Natural killer cell treated with Interleukin-12 subunit alpha and Interleukin-12 subunit beta and Interleukin-15 and Interleukin-18, amount 100 ng/mL, for 72 hours (primary cell): ENCODE measurements at regions not wholly inside any gene's neighbourhood (a gene's known extent, or its start where the extent isn't known, plus 50 kb on each side); places are given as distances from the start of the nearest gene placed in this dataset.

Experiments used
- ATAC-seq, 2 donors: fragments of 150-1000 bp; cut with Tn5 transposase in 1 of 2; sonication (Bioruptor Pico), chemical (Tn5 transposase) in 1 of 2; 2 replicates each; pipeline ENCODE4 v1.10.0; 2021
- DNase-seq: peaks from one replicate; pipeline ENCODE4 v3.0.0; 2022; ENCODE audit warnings: low spot score
- H3K27ac Mint-ChIP-seq, 2 donors: 1 replicate in 1 of 2; 2 replicates in 1 of 2; pipeline ENCODE4 v1.8.0; 2022; ENCODE audit warnings: mixed read lengths in 2 of 2, mild to moderate bottlenecking in 1 of 2, moderate library complexity in 1 of 2
- H3K27me3 Mint-ChIP-seq, 2 donors: 1 replicate in 1 of 2; 2 replicates in 1 of 2; pipeline ENCODE4 v1.8.0; 2022; ENCODE audit warnings: mixed read lengths in 2 of 2
- H3K36me3 Mint-ChIP-seq: one replicate; pipeline ENCODE4 v1.8.0; 2022; ENCODE audit warnings: mixed read lengths
- H3K4me1 Mint-ChIP-seq, 2 donors: 1 replicate in 1 of 2; 2 replicates in 1 of 2; pipeline ENCODE4 v1.8.0; 2022; ENCODE audit warnings: low read depth in 2 of 2, mixed read lengths in 2 of 2, mild to moderate bottlenecking in 1 of 2
- H3K4me3 Mint-ChIP-seq: one replicate; pipeline ENCODE4 v1.8.0; 2022; ENCODE audit warnings: mixed read lengths
- H3K9me3 Mint-ChIP-seq: 2 replicates; pipeline ENCODE4 v1.8.0; 2022; ENCODE audit warnings: mixed read lengths

DNA sequence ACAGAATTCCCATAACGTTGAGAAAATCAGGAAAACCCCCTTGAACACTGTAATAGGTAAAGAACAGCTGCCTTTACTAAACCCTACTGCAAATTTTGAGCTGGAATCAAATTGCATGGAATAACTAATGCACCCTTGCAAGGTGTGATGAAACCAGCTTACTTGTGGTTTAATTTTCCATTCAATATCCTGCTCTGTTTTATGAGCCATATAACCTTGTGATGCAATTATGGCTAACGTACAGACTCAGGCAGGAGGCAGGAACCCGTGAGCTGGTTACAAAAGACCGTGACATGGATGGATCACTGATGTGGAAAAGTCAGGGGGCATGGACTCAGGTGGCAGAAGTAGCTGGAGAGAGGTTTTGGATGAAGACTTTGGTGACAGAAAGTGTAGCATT lies 438.6 kb downstream of the COG6 start:
- ATAC-seq = no peak
- peaks cover 6 to 9% of the 10 kb centered on the region in 2 donors for H3K27me3 Mint-ChIP-seq

DNA sequence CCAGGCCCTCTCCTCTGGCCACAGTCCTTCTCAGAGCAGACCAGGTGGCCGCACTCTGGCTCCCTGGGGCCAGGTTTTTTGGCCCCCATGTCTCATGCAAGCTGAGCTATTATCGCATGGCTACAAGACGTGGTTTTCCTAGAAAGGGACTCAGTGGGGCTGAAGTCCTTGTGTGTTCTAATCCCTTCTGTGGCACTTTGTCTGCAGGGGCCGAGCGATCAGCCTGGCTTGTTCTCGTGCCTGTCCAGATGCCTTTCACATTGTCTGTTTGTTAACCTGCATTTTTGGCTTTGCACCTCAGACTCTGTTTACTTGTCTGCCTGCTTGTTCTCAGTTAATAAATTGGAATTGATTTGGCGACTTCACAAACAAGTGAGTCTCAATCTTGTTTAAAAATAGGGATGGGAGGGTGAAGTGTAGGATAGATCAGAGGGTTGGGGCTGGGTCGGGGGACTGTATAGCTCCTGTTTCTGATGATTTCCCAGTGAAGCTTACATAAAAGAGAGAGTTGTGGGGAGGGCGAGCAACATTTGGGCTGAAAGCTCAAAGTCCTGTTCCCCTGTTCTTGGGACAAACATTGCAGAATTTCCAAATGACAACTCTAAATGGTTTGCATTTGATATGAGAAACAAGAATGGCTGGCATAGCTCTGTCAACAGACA lies 440.4 kb downstream of the COG6 start:
- H3K4me1 Mint-ChIP-seq = no peaks in the 10 kb centered on the region
- no peak overlapping the region for H3K4me3 Mint-ChIP-seq

More for the DNA sequence above, 438.6 kb downstream of the COG6 start:
- H3K4me1 Mint-ChIP-seq = no peaks in the 10 kb centered on the region
- peaks cover 5% of the 10 kb centered on the region for H3K36me3 Mint-ChIP-seq
- H3K9me3 Mint-ChIP-seq = peaks cover 7% of the 10 kb centered on the region
- H3K27ac Mint-ChIP-seq = no peak overlapping the region
- no peak overlapping the region for H3K4me3 Mint-ChIP-seq
- no peak for DNase-seq

DNA sequence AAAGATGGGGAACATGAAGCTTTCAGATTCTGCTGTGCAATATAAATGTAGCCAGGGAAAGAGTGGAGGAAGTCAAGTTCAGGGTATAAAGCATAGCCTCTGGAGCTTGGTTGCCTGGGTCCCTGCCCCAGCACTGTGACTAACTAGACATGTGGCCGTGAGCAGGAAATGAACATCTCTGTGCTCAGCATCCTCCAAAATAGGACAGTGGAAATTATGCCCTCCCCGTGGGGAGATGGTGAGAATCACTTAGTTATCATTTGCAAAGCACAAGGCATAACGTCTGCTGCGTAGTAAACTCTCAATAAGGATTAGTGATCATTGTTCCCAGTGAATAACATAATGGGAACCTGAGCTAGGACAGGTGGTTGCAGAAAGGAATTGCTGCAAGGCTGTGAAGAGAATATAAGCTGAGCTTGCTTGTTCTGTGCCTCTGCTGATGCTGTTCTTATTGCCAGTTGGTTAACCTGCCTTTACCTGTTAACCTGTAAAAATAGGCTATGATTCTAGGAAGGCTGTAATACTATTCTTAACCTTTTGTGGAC lies 441.0 kb downstream of the COG6 start:
- Mint-ChIP-seq H3K9me3 (peaks cover 7% of the 10 kb centered on the region), H3K27ac (no peak overlapping the region), H3K4me1 (no peaks in the 10 kb centered on the region), H3K27me3 (peaks cover 6 to 13% of the 10 kb centered on the region in 2 donors), H3K36me3 (peaks cover 10% of the 10 kb centered on the region), H3K4me3 (no peak overlapping the region)
- no peak for DNase-seq
- peak in 1 of 2 donors; percentile 56 for ATAC-seq

More for the DNA sequence above, 440.4 kb downstream of the COG6 start:
- Mint-ChIP-seq H3K36me3 (peaks cover 10% of the 10 kb centered on the region), H3K27me3 (peaks cover 6 to 9% of the 10 kb centered on the region in 2 donors), H3K27ac (no peak overlapping the region), H3K9me3 (peaks cover 7% of the 10 kb centered on the region)
- ATAC-seq (no peak), DNase-seq (no peak)

DNA sequence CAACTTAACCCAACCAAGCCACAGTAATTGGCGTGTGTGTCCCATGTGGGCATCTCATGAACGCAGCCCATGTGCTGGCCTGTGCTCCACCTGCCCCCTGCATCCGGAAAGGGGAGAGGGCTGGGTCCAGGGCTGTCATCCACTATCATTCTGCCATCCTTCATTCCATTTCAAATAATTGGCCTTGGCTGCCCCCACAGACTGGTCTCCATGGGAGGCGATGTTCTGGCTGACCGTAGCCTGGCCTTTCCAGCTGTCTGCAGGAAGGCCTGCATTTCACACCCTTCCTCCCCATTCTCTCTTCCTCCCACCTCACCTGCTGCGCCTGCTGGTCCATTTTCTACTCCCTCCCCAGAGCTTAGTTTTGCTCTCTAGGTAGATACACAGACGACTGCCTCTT lies 442.8 kb downstream of the COG6 start:
- peaks cover 7% of the 10 kb centered on the region for H3K9me3 Mint-ChIP-seq
- ATAC-seq (no peak), DNase-seq (no peak)
- peaks cover 10% of the 10 kb centered on the region for H3K36me3 Mint-ChIP-seq
- H3K27ac Mint-ChIP-seq = no peak overlapping the region
- H3K4me1 Mint-ChIP-seq = no peaks in the 10 kb centered on the region
- peaks cover 6 to 13% of the 10 kb centered on the region in 2 donors for H3K27me3 Mint-ChIP-seq
- no peak overlapping the region for H3K4me3 Mint-ChIP-seq

DNA sequence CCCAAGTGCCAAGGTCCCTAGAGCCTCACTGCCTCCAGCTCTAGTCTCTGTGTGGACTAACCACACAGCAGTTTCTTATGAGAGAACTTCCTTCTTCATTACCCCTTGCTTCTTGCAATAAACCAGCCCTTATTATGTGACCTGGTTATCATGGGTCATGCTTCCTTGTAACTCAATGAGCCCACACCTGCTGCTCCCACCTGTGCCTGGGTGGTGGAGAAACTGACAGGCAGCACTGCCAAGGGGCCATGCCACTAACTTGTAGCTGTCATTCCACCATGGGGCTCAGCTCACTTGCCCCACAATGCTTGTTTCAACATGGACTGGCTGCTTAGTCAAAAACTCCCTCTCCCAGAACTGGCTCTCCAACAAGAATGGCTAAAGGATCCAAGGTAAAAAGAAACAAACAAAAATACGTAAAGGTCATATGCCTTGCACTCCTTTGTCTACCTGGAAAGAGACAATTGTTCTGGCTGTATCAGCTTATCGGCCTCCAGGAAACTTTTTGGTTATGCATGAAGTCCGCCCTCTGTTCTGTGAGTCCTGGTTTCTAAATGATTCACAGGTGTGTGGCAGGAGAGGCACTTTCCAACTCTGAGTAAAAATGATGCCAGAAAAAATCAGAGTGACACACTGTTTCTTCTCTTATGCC lies 446.4 kb downstream of the COG6 start:
- ATAC-seq = peak in 1 of 2 donors; percentile 63
- Mint-ChIP-seq H3K4me1 (no peaks in the 10 kb centered on the region), H3K9me3 (peaks cover 7% of the 10 kb centered on the region), H3K27me3 (peaks cover 6 to 21% of the 10 kb centered on the region in 2 donors), H3K4me3 (no peak overlapping the region), H3K27ac (no peak overlapping the region), H3K36me3 (peaks cover 10% of the 10 kb centered on the region)
- no peak for DNase-seq

DNA sequence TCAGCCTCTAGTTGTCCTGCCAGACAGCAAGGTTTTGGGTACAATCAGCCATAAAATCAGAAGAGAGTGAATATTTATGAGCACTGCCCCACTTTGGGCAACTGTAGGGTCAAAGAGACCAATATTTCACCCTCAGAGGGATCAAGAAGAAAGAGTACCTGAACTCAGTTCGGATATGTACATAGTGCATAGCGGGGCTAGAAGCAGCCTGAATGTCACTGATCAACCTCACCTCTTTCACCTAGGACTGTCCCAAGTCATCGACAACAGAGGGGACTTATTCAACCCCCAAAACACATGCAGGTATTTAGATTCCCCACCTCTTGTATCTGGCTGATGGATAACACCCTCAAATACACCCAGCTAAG lies 446.9 kb downstream of the COG6 start:
- no peaks in the 10 kb centered on the region for H3K4me1 Mint-ChIP-seq
- peak in 1 of 2 donors; percentile 20 for ATAC-seq

DNA sequence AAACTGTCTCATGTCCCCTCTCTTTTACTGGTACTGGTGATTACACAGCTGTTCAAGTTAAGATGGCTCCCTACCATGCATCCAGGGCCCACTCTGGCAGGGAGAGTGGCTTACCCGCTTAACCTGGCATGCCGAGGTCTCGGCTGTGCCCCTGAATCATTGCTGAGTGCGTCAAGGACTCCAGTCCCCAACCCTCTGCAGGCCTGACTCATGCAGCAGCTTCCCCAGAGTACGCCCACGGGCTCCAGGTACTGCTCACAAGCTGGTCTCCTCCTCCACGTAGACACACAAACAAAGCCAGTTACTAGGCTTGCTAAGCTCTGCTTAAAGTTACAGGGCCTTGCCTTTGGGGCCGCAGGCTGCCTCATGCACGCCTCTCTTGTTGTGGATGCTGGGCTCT lies 447.4 kb downstream of the COG6 start:
- peak; percentile 48 to 52 for ATAC-seq
- no peak overlapping the region for H3K4me3 Mint-ChIP-seq
- peaks cover 6% of the 10 kb centered on the region for H3K36me3 Mint-ChIP-seq
- H3K4me1 Mint-ChIP-seq = no peaks in the 10 kb centered on the region
- H3K9me3 Mint-ChIP-seq = peaks cover 7% of the 10 kb centered on the region
- H3K27me3 Mint-ChIP-seq = peaks cover under 1 to 17% of the 10 kb centered on the region in 2 donors
- DNase-seq = no peak
- H3K27ac Mint-ChIP-seq = peak overlapping the region in 1 of 2 donors; percentile 32

More for the DNA sequence above, 446.9 kb downstream of the COG6 start:
- Mint-ChIP-seq H3K27ac (peak overlapping the region in 1 of 2 donors; percentile 32), H3K4me3 (no peak overlapping the region), H3K36me3 (peaks cover 10% of the 10 kb centered on the region), H3K9me3 (peaks cover 7% of the 10 kb centered on the region), H3K27me3 (peaks cover 5 to 21% of the 10 kb centered on the region in 2 donors)
- no peak for DNase-seq

DNA sequence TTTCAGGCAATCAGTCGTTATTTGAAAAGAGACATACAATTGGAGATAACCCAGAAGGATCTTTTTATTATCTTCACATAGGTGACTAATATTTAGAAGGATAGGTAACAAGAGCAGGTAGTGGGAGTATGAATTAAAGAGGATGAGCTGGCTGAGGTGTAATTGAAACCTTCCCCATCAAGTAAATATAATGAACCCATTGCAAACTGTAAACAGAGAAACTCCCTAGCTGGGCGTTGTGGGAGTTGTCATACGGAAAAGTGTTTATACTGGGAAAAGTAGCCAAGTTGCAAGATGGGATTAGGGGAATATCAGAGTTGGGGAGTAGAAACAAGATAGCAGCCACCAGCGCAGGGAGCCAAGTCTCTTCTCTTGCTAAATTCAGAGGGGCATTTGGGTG lies 448.4 kb downstream of the COG6 start:
- H3K27me3 Mint-ChIP-seq = peaks cover 0 to 15% of the 10 kb centered on the region in 2 donors
- peaks cover 2% of the 10 kb centered on the region for H3K9me3 Mint-ChIP-seq
- DNase-seq (no peak), ATAC-seq (no peak)
- peaks cover 6% of the 10 kb centered on the region for H3K36me3 Mint-ChIP-seq
- H3K4me1 Mint-ChIP-seq = no peaks in the 10 kb centered on the region
- H3K27ac Mint-ChIP-seq = no peak overlapping the region
- H3K4me3 Mint-ChIP-seq = no peak overlapping the region

DNA sequence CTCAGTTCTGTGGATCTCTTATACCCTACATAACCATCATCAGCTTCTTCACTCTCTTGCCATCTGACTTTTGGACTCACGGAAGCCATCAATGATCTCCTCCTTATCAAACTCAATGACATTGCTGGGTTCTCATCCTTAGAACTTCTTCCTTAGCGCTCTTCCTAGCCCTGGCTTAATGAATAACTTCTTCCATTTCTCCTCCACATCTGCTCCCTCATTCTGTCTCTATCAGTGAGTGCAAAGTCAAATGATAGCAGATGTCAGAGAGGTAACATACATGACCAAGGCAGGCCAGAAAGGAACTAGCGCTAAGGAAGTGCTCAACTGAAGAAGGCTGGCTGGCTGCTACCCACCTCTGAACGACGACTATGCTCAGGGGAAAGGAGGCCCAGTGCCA lies 449.8 kb downstream of the COG6 start:
- H3K4me1 Mint-ChIP-seq = peaks cover 0 to 7% of the 10 kb centered on the region in 2 donors
- peaks cover 3% of the 10 kb centered on the region for H3K36me3 Mint-ChIP-seq
- H3K27me3 Mint-ChIP-seq = peaks cover 0 to 17% of the 10 kb centered on the region in 2 donors
- DNase-seq = no peak
- H3K4me3 Mint-ChIP-seq = no peak overlapping the region
- no peaks in the 10 kb centered on the region for H3K9me3 Mint-ChIP-seq
- no peak for ATAC-seq
- no peak overlapping the region for H3K27ac Mint-ChIP-seq

DNA sequence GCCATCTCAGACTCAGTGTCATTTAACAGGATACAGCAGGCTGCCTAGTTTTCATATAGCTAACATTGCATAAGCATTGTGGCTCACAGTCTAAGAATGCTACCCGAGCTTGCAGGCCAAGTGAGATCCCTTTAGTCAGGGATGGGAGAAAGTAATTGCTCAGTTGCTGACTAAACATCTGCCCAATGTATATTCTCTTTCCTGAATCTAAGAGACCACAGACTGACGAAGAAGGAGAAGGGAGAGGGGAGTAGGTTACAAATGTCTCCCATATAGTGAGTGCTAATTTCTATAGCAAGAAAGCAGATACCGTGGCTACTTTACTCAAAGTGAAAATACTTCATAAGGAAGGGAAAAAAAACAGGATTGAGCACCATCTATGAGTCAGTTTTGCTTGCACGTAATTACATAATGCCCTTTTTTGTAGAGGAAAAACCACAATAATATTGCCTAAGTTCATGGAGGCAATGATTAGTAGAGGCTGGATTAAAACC lies 453.9 kb downstream of the COG6 start:
- Mint-ChIP-seq H3K4me1 (peaks cover 0 to 7% of the 10 kb centered on the region in 2 donors), H3K4me3 (no peak overlapping the region), H3K27me3 (peaks cover 0 to 9% of the 10 kb centered on the region in 2 donors), H3K27ac (no peak overlapping the region), H3K9me3 (no peaks in the 10 kb centered on the region), H3K36me3 (no peaks in the 10 kb centered on the region)
- DNase-seq = no peak
- ATAC-seq = peak; percentile 66 to 69

DNA sequence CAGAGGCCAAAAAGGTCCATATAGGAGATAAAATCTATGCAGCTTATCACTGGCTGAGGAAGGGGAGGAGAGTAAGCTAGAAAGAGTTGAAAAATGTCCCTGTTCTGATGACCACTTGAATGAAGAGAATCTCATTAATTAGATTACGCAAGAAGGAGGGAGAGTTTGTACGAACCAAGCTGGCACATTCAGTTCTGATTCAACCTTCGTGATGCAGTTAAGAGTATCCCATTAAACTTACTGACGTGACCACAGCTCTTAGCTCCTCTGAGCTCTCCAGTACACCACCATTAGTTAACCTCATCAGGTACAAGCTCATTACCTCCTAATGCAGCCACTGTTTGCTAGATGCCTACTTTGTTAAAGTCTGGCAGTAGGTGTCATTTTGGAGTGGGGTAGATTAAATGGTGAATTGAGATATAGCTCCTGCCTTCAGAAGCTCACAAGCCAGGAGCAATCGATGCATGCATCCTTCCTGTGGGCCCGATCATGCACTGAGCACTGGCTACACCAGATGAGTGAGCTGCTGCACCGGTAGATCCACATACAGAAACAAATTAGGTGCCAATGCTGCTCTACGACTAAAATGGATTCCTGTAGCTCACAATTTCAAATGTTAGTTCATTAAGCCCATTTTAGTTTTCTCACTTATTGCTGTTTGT lies 458.3 kb downstream of the COG6 start:
- H3K4me1 Mint-ChIP-seq = peaks cover 9 to 15% of the 10 kb centered on the region in 2 donors

DNA sequence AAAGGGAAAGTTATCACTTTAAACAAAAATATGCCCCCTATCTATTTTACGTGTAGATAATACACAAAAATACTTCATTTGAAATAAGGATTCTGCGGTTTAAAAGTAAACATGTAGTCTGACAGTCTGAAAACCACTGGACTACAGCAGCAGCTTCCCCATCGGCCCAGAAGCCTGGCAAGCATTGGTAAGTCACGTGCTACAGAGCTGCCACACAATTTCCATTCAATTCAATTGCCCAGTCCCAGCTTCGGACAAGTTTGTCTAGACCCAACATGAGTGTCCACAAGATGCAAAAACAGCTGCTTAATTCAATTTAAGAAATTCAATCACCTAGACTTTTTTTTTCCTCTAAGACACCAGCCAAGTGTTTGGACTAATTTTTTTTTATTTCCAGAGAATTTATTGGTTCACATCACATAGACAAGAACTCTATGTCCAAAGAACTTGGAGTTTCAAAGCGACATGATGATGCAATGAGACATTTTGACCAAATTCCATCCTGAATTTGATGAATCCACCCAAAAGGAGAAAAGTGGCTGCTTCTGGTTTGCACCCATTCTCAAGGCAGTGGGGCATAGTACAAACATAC lies 458.9 kb downstream of the COG6 start:
- H3K4me1 Mint-ChIP-seq = peaks cover 7 to 15% of the 10 kb centered on the region in 2 donors
- H3K36me3 Mint-ChIP-seq = no peaks in the 10 kb centered on the region
- DNase-seq (no peak), ATAC-seq (no peak)
- H3K9me3 Mint-ChIP-seq = no peaks in the 10 kb centered on the region
- no peak overlapping the region for H3K4me3 Mint-ChIP-seq
- peaks cover 0 to 7% of the 10 kb centered on the region in 2 donors for H3K27me3 Mint-ChIP-seq
- H3K27ac Mint-ChIP-seq = no peak overlapping the region

More for the DNA sequence above, 458.3 kb downstream of the COG6 start:
- H3K27me3 Mint-ChIP-seq = peaks cover 0 to 9% of the 10 kb centered on the region in 2 donors
- H3K4me3 Mint-ChIP-seq = no peak overlapping the region
- ATAC-seq (no peak), DNase-seq (no peak)
- no peak overlapping the region for H3K27ac Mint-ChIP-seq
- no peaks in the 10 kb centered on the region for H3K9me3 Mint-ChIP-seq
- H3K36me3 Mint-ChIP-seq = no peaks in the 10 kb centered on the region

DNA sequence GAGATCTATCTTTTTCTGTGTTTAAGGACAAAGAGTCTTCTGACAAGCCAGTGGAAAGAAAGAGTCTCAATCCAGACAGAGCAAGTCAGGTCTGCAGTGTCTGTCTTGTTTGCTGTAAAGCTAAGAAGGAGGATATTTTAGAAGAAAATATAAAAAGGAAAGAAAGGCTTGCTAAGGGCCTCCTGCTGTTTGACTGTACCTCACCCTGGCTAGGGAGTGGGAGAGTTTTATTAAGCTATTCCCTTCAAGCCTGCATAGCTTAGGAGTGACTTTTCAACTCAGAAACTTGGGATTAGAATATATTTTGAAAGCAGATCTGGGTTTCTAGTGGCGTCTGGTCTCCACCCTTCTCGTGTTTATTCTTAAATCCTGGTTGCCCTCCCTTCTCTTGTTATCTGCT lies 460.0 kb downstream of the COG6 start:
- ATAC-seq (no peak), DNase-seq (no peak)
- H3K27me3 Mint-ChIP-seq = peaks cover 0 to 3% of the 10 kb centered on the region in 2 donors
- H3K27ac Mint-ChIP-seq = peak overlapping the region; percentile 33 to 72
- peaks cover 2 to 15% of the 10 kb centered on the region in 2 donors for H3K4me1 Mint-ChIP-seq
- peak overlapping the region; percentile 25 for H3K4me3 Mint-ChIP-seq
- no peaks in the 10 kb centered on the region for H3K9me3 Mint-ChIP-seq
- H3K36me3 Mint-ChIP-seq = no peaks in the 10 kb centered on the region
